ENCODE measurements at regions not wholly inside any gene's neighbourhood (a gene's known extent, or its start where the extent isn't known, plus 50 kb on each side); places are given as distances from the start of the nearest gene placed in this dataset.
A peak's percentile ranks its signal among the peaks of the same experiment; 100 is the strongest.

GRCh38 chrX:42988700-42989099, 210.7 kb upstream of the PPP1R2C start:
- peaks cover 8% of the 10 kb centered on the region for H3K4me1 ChIP-seq (ENCODE audit: insufficient read depth)
- no peaks in the 10 kb centered on the region for H3K36me3 ChIP-seq (ENCODE audit: insufficient read depth)
- Mint-ChIP-seq H3K9me3 (no peaks in the 10 kb centered on the region), H3K27ac (no peak overlapping the region), H3K36me3 (ENCODE audit: low read depth) (peaks cover 12% of the 10 kb centered on the region; the same call in 2 of the 3 replicates), H3K4me1 (peaks cover 18% of the 10 kb centered on the region), H3K27me3 (ENCODE audit: insufficient read depth, low read depth, poor library complexity) (peaks cover 3% of the 10 kb centered on the region), H3K4me3 (no peak overlapping the region)
- no peaks in the 10 kb centered on the region for H3K79me2 ChIP-seq (replicated peaks; ENCODE audit: insufficient read depth)
- no peaks in the 10 kb centered on the region for H3K27me3 ChIP-seq (ENCODE audit: insufficient read depth)
- no peaks in the 10 kb centered on the region for H3K9me2 ChIP-seq (ENCODE audit: insufficient read depth)
- H3K4me2 ChIP-seq = no peak overlapping the region
- H3K4me3 ChIP-seq = no peak overlapping the region
- H3K27ac ChIP-seq (ENCODE audit: low read depth) = no peak overlapping the region
- ATAC-seq (no peak), DNase-seq (ENCODE audit: low spot score) (no peak)
- no peaks in the 10 kb centered on the region for H4K20me1 ChIP-seq (replicated peaks; ENCODE audit: insufficient read depth)
- no peak for TF ChIP-seq ZNF114 (CRISPR knock-in tag; IDR thresholded peaks at IDR 0.05)
- H3F3A ChIP-seq (replicated peaks; ENCODE audit: low read depth) = no peaks in the 10 kb centered on the region
- H2AFZ ChIP-seq = no peak overlapping the region

- Histone ChIP-seq H3K27me3 (ENCODE audit: insufficient read depth) (no peaks in the 10 kb centered on the region), H3K4me1 (ENCODE audit: insufficient read depth) (peaks cover 8% of the 10 kb centered on the region), H3K9me2 (ENCODE audit: insufficient read depth) (no peaks in the 10 kb centered on the region), H3K27ac (ENCODE audit: low read depth) (peak overlapping the region; percentile 91), H3K36me3 (ENCODE audit: insufficient read depth) (no peaks in the 10 kb centered on the region), H3F3A (replicated peaks; ENCODE audit: low read depth) (no peaks in the 10 kb centered on the region), H4K20me1 (replicated peaks; ENCODE audit: insufficient read depth) (no peaks in the 10 kb centered on the region), H3K4me3 (no peak overlapping the region), H3K4me2 (no peak overlapping the region), H3K79me2 (replicated peaks; ENCODE audit: insufficient read depth) (no peaks in the 10 kb centered on the region), H2AFZ (no peak overlapping the region)
- H3K9me3 Mint-ChIP-seq = peaks cover 6% of the 10 kb centered on the region; the same call in 2 of the 3 replicates
- H3K27me3 Mint-ChIP-seq (ENCODE audit: insufficient read depth, low read depth, poor library complexity) = peaks cover 3% of the 10 kb centered on the region
- ATAC-seq (peak; percentile 61; the same call in 2 of the 3 replicates), DNase-seq (ENCODE audit: low spot score) (peak; percentile 53)
- peak overlapping the region; percentile 78 for H3K27ac Mint-ChIP-seq
- H3K36me3 Mint-ChIP-seq (ENCODE audit: low read depth) = peaks cover 17% of the 10 kb centered on the region; the same call in 2 of the 3 replicates
- peaks cover 18% of the 10 kb centered on the region for H3K4me1 Mint-ChIP-seq
- no peak overlapping the region for H3K4me3 Mint-ChIP-seq
- TF ChIP-seq POLR2AphosphoS5 (IDR thresholded peaks at IDR 0.05; ENCODE audit: low read depth) (no peak), EZH2phosphoT487 (IDR thresholded peaks at IDR 0.05; ENCODE audit: unreplicated experiment) (no peak), EZH2 (IDR thresholded peaks at IDR 0.05; ENCODE audit: low read depth, unreplicated experiment) (no peak), STAT1 (IDR thresholded peaks at IDR 0.05; ENCODE audit: unreplicated experiment) (no peak), ZNF114 (CRISPR knock-in tag; IDR thresholded peaks at IDR 0.05) (no peak), NANOG (IDR thresholded peaks at IDR 0.05; ENCODE audit: borderline replicate concordance) (no peak), CREB1 (CRISPR knock-in tag; IDR thresholded peaks at IDR 0.05; ENCODE audit: low read depth) (no peak), ETS1 (IDR thresholded peaks at IDR 0.05) (no peak), JUNB (IDR thresholded peaks at IDR 0.05; ENCODE audit: unreplicated experiment) (no peak), REST (IDR thresholded peaks at IDR 0.05; ENCODE audit: unreplicated experiment) (no peak), ZNF331 (CRISPR knock-in tag; IDR thresholded peaks at IDR 0.05; ENCODE audit: low read depth) (no peak), CTCF (conservative IDR thresholded peaks at IDR 0.05; ENCODE audit: low read depth in 2 of 2) (no peak)
Observed at GRCh38 chrX:42992199-42992943, 214.4 kb upstream of the PPP1R2C start.

All from GM23338 (cell line).